ENCODE measurements at regions not wholly inside any gene's neighbourhood (a gene's known extent, or its start where the extent isn't known, plus 50 kb on each side); places are given as distances from the start of the nearest gene placed in this dataset.

- TF ChIP-seq POLR2AphosphoS5 (IDR thresholded peaks at IDR 0.05; ENCODE audit: borderline replicate concordance, low read depth, low read length), result no peak
- TF ChIP-seq EZH2 (IDR thresholded peaks at IDR 0.05), result no peak
- TF ChIP-seq FOXP2 (optimal IDR thresholded peaks at IDR 0.05; ENCODE audit: control extremely low read depth, extremely low read length, insufficient read depth), result no peak
Measured at GRCh38 chr2:211014376-211014775, 458.0 kb downstream of the CPS1 start.
